DOHH2 (cell line): ENCODE measurements at regions not wholly inside any gene's neighbourhood (a gene's known extent, or its start where the extent isn't known, plus 50 kb on each side); places are given as distances from the start of the nearest gene placed in this dataset.

Source experiments
- H3F3A ChIP-seq: fragments of 200-600 bp; sonication (generic), shearing (Covaris generic); 2 replicates; pipeline ENCODE4 v1.6.0; 2016; ENCODE audit warnings: antibody characterized with exemption, mild to moderate bottlenecking; ENCODE audit not compliant: control insufficient read depth, insufficient read depth
- H3K27ac ChIP-seq: fragments of 200-600 bp; sonication (generic); 2 replicates; pipeline ENCODE4 v1.5.1; 2014; ENCODE audit warnings: low read depth, mild to moderate bottlenecking, low read length, moderate library complexity
- H3K27me3 ChIP-seq: fragments of 200-600 bp; sonication (generic); 2 replicates; pipeline ENCODE4 v1.6.1; 2014; ENCODE audit warnings: mild to moderate bottlenecking, low read length, mixed read lengths; ENCODE audit not compliant: control insufficient read depth
- H3K36me3 ChIP-seq: fragments of 200-600 bp; sonication (generic); 2 replicates; pipeline ENCODE4 v1.6.1; 2014; ENCODE audit warnings: mild to moderate bottlenecking, low read length, moderate library complexity, mixed read lengths; ENCODE audit not compliant: control insufficient read depth
- H3K4me1 ChIP-seq: fragments of 200-600 bp; sonication (generic); 2 replicates; pipeline ENCODE4 v1.6.1; 2014; ENCODE audit warnings: mild to moderate bottlenecking, low read length, mixed read lengths; ENCODE audit not compliant: control insufficient read depth
- H3K4me2 ChIP-seq: fragments of 200-600 bp; sonication (generic); 2 replicates; pipeline ENCODE4 v1.6.0; 2014; ENCODE audit warnings: mild to moderate bottlenecking, low read length, moderate library complexity
- H3K4me3 ChIP-seq: fragments of 200-600 bp; sonication (generic); 2 replicates; pipeline ENCODE4 v1.5.1; 2014; ENCODE audit warnings: mild to moderate bottlenecking, low read length, mixed read lengths
- H3K79me2 ChIP-seq: fragments of 200-600 bp; sonication (generic); 2 replicates; pipeline ENCODE4 v1.6.1; 2014; ENCODE audit warnings: mild to moderate bottlenecking, low read length, mixed read lengths; ENCODE audit not compliant: control insufficient read depth
- H3K9me2 ChIP-seq: fragments of 200-600 bp; sonication (generic); replicated peaks from 2 replicates; pipeline ENCODE4 v1.6.1; 2014; ENCODE audit warnings: mild to moderate bottlenecking, low read length, mixed read lengths; ENCODE audit not compliant: control insufficient read depth
- H3K9me3 ChIP-seq: fragments of 200-600 bp; sonication (generic); 2 replicates; pipeline ENCODE4 v1.6.1; 2014; ENCODE audit warnings: antibody characterized with exemption, low read length, mixed read lengths; ENCODE audit not compliant: control insufficient read depth, insufficient read depth
- H4K20me1 ChIP-seq: fragments of 200-600 bp; sonication (generic); 2 replicates; pipeline ENCODE4 v1.6.0; 2014; ENCODE audit warnings: low read depth, mild to moderate bottlenecking, antibody characterized with exemption, low read length, moderate library complexity; ENCODE audit not compliant: control insufficient read depth, insufficient read depth
- CTCF ChIP-seq: fragments of 200-600 bp; sonication (generic); IDR thresholded peaks from one replicate; pipeline ENCODE4 v1.5.1; 2014; ENCODE audit warnings: antibody characterized with exemption, mild to moderate bottlenecking, low read depth, low read length; ENCODE audit not compliant: poor library complexity, severe bottlenecking
- EZH2phosphoT487 ChIP-seq: fragments of 200-600 bp; sonication (generic); IDR thresholded peaks from 2 replicates; pipeline ENCODE4 v1.6.1; 2017; ENCODE audit warnings: borderline replicate concordance, mild to moderate bottlenecking, antibody characterized with exemption, low read length, moderate library complexity, mixed read lengths

- Histone ChIP-seq H3K9me2 (no peaks in the 10 kb centered on the region), H3K4me3 (no peak overlapping the region), H3K9me3 (no peaks in the 10 kb centered on the region), H3K36me3 (no peaks in the 10 kb centered on the region), H3K79me2 (no peaks in the 10 kb centered on the region), H4K20me1 (no peaks in the 10 kb centered on the region), H3K27ac (no peak overlapping the region), H3K4me2 (no peak overlapping the region), H3K27me3 (peaks cover 7% of the 10 kb centered on the region; the same call in 1 of the 2 replicates), H3F3A (no peaks in the 10 kb centered on the region), H3K4me1 (no peaks in the 10 kb centered on the region)
- TF ChIP-seq EZH2phosphoT487 (no peak), CTCF (no peak)
Measured at GRCh38 chr10:78462726-78463228, 429.1 kb downstream of the RPS24 start.

GRCh38 chr10:78464118-78464855 is 430.6 kb downstream of the RPS24 start:
- H3K36me3 ChIP-seq, result no peaks in the 10 kb centered on the region

GRCh38 chr10:78464856-78465267 is 431.2 kb downstream of the RPS24 start:
- peaks cover 4% of the 10 kb centered on the region; the same call in 1 of the 2 replicates for H3K27me3 ChIP-seq
- H3K4me1 ChIP-seq, result no peaks in the 10 kb centered on the region
- no peaks in the 10 kb centered on the region for H3K9me2 ChIP-seq
- no peaks in the 10 kb centered on the region for H3K9me3 ChIP-seq
- TF ChIP-seq EZH2phosphoT487, result no peak
- TF ChIP-seq CTCF, result no peak
- H3K4me2 ChIP-seq, result no peak overlapping the region
- no peaks in the 10 kb centered on the region for H3K79me2 ChIP-seq
- no peaks in the 10 kb centered on the region for H3K36me3 ChIP-seq
- H3K4me3 ChIP-seq, result no peak overlapping the region
- no peaks in the 10 kb centered on the region for H3F3A ChIP-seq
- H4K20me1 ChIP-seq, result no peaks in the 10 kb centered on the region
- H3K27ac ChIP-seq, result no peak overlapping the region

More at GRCh38 chr10:78464118-78464855, 430.6 kb downstream of the RPS24 start:
- peaks cover 7% of the 10 kb centered on the region; the same call in 1 of the 2 replicates for H3K27me3 ChIP-seq
- H3F3A ChIP-seq, result no peaks in the 10 kb centered on the region
- H3K4me2 ChIP-seq, result no peak overlapping the region
- H3K4me3 ChIP-seq, result no peak overlapping the region
- no peaks in the 10 kb centered on the region for H3K9me3 ChIP-seq
- H3K4me1 ChIP-seq, result no peaks in the 10 kb centered on the region
- H4K20me1 ChIP-seq, result no peaks in the 10 kb centered on the region
- no peaks in the 10 kb centered on the region for H3K79me2 ChIP-seq
- no peak overlapping the region for H3K27ac ChIP-seq
- TF ChIP-seq CTCF (no peak), EZH2phosphoT487 (no peak)
- no peaks in the 10 kb centered on the region for H3K9me2 ChIP-seq
